ENCODE measurements at regions not wholly inside any gene's neighbourhood (a gene's known extent, or its start where the extent isn't known, plus 50 kb on each side); places are given as distances from the start of the nearest gene placed in this dataset.

- FAIRE-seq (no peak), DNase-seq (ENCODE audit: low spot score) (peak; percentile 18), ATAC-seq (no peak; the same call in 2 of the 3 replicates)
- H4K20me1 ChIP-seq (ENCODE audit: insufficient read depth, low read length) = no peaks in the 10 kb centered on the region
- in situ Hi-C loops (cut with HindIII; ENCODE audit: extremely low pct_ligation_motif_present, low pct_unique_long_range_greater_than_20kb) = no loop called here
- no peak overlapping the region for H3K27ac ChIP-seq (ENCODE audit: extremely low read length, insufficient read depth, low read length)
- no peaks in the 10 kb centered on the region for H3K36me3 ChIP-seq (replicated peaks in 1 of 2; ENCODE audit: control insufficient read depth in 1 of 2, insufficient read depth in 2 of 2, low read length in 2 of 2)
- H3K27me3 ChIP-seq (ENCODE audit: control insufficient read depth in 1 of 2, insufficient read depth in 2 of 2, low read length in 2 of 2) = no peaks in the 10 kb centered on the region
- WGBS (ENCODE audit: low lambda C conversion rate) = 1% methylated on average over 8 of the region's 10 CpGs
- no peak for TF ChIP-seq PBX3 (CRISPR knock-in tag; IDR thresholded peaks at IDR 0.05; ENCODE audit: borderline replicate concordance)
- TF ChIP-seq ELK4 (CRISPR knock-in tag; IDR thresholded peaks at IDR 0.05; ENCODE audit: borderline replicate concordance) = no peak
- no peak for TF ChIP-seq ZNF124 (CRISPR knock-in tag; IDR thresholded peaks at IDR 0.05)
- no peak for TF ChIP-seq RNF2 (conservative IDR thresholded peaks at IDR 0.05; ENCODE audit: low read depth)
- 0 out of 2 replicates have a peak, but pooled peaks have one; percentile 17 for TF ChIP-seq FOSL2 (CRISPR knock-in tag; IDR thresholded peaks at IDR 0.05)
- no peak for TF ChIP-seq ZNF331 (CRISPR knock-in tag; IDR thresholded peaks at IDR 0.05)
- H3K9me3 ChIP-seq (ENCODE audit: low read length) = peaks cover 87% of the 10 kb centered on the region
- H3K4me2 ChIP-seq (ENCODE audit: low read depth, low read length) = no peak overlapping the region
- intact Hi-C loops (cut with micrococcal nuclease; ENCODE audit: unreplicated experiment) = no loop called here
- H3K9ac ChIP-seq (ENCODE audit: insufficient read depth, low read depth, low read length) = no peak overlapping the region
- H3K79me2 ChIP-seq (ENCODE audit: insufficient read depth, low read length) = no peaks in the 10 kb centered on the region
- ChIA-PET POLR2A (no interaction called here), CTCF (ENCODE audit: low intra/inter-chr PET ratio, low total read pairs) (no interaction called here)
- H2AFZ ChIP-seq (ENCODE audit: low read length) = no peak overlapping the region
- H3K4me1 ChIP-seq (ENCODE audit: insufficient read depth, low read length) = no peaks in the 10 kb centered on the region
- no peak overlapping the region for H3K4me3 ChIP-seq (replicated peaks in 1 of 3; ENCODE audit: insufficient read depth in 1 of 3, low read depth in 2 of 3, low read length in 3 of 3)
- no TSS peak for BruUV-seq (replicated peaks)
These were observed 1259.0 kb upstream of the GOT2 start for GRCh38 chr16:59993101-59993500.

- DNase-seq (ENCODE audit: low spot score) (no peak), ATAC-seq (no peak), FAIRE-seq (no peak)
- no peak overlapping the region for H3K9ac ChIP-seq (ENCODE audit: insufficient read depth, low read depth, low read length)
- intact Hi-C loops (cut with micrococcal nuclease; ENCODE audit: unreplicated experiment) = loop anchor here (1.0 kb wide), 1 partner anchor 29 kb away; no protein-coding TSS in a partner anchor
- no peak overlapping the region for H3K4me3 ChIP-seq (replicated peaks in 1 of 3; ENCODE audit: insufficient read depth in 1 of 3, low read depth in 2 of 3, low read length in 3 of 3)
- ChIA-PET CTCF (ENCODE audit: low intra/inter-chr PET ratio, low total read pairs) (no interaction called here), POLR2A (no interaction called here)
- no peaks in the 10 kb centered on the region for H3K4me1 ChIP-seq (ENCODE audit: insufficient read depth, low read length)
- in situ Hi-C loops (cut with HindIII; ENCODE audit: extremely low pct_ligation_motif_present, low pct_unique_long_range_greater_than_20kb) = no loop called here
- H3K27ac ChIP-seq (ENCODE audit: extremely low read length, insufficient read depth, low read length) = no peak overlapping the region
- no peak for TF ChIP-seq ZNF75D (CRISPR knock-in tag; IDR thresholded peaks at IDR 0.05; ENCODE audit: borderline replicate concordance)
- no peak for TF ChIP-seq TP53 (CRISPR knock-in tag; conservative IDR thresholded peaks at IDR 0.05)
- no peak for TF ChIP-seq KLF13 (CRISPR knock-in tag; IDR thresholded peaks at IDR 0.05)
- TF ChIP-seq ZFP36 (IDR thresholded peaks at IDR 0.05; ENCODE audit: borderline replicate concordance, low read depth, low read length, partially characterized antibody) = no peak
- no peak for TF ChIP-seq ZNF670 (CRISPR knock-in tag; IDR thresholded peaks at IDR 0.05; ENCODE audit: borderline replicate concordance)
- TF ChIP-seq ATF7 (IDR thresholded peaks at IDR 0.05) = peak; percentile 97
- no peak for TF ChIP-seq ATF7 (CRISPR knock-in tag; IDR thresholded peaks at IDR 0.05)
- TF ChIP-seq YY1 (IDR thresholded peaks at IDR 0.05; ENCODE audit: insufficient read depth, insufficient replicate concordance, low read depth, low read length) = no peak
- peak; percentile 96 for TF ChIP-seq CREB1 (IDR thresholded peaks at IDR 0.05)
- TF ChIP-seq CREB1 (CRISPR knock-in tag; IDR thresholded peaks at IDR 0.05) = no peak
- no peak overlapping the region for H2AFZ ChIP-seq (ENCODE audit: low read length)
- no TSS peak for BruUV-seq (replicated peaks)
- no peaks in the 10 kb centered on the region for H3K79me2 ChIP-seq (ENCODE audit: insufficient read depth, low read length)
- H3K36me3 ChIP-seq (replicated peaks in 1 of 2; ENCODE audit: control insufficient read depth in 1 of 2, insufficient read depth in 2 of 2, low read length in 2 of 2) = no peaks in the 10 kb centered on the region
- no peaks in the 10 kb centered on the region for H3K27me3 ChIP-seq (ENCODE audit: control insufficient read depth in 1 of 2, insufficient read depth in 2 of 2, low read length in 2 of 2)
- H3K4me2 ChIP-seq (ENCODE audit: low read depth, low read length) = no peak overlapping the region
- 5% methylated on average over 2 of the region's 2 CpGs for WGBS (ENCODE audit: low lambda C conversion rate)
- H4K20me1 ChIP-seq (ENCODE audit: insufficient read depth, low read length) = no peaks in the 10 kb centered on the region
- peaks cover 87% of the 10 kb centered on the region for H3K9me3 ChIP-seq (ENCODE audit: low read length)
These were observed 1257.1 kb upstream of the GOT2 start for GRCh38 chr16:59991171-59991570.

All from HepG2 (cell line).